ENCODE measurements at regions not wholly inside any gene's neighbourhood (a gene's known extent, or its start where the extent isn't known, plus 50 kb on each side); places are given as distances from the start of the nearest gene placed in this dataset.

DNA sequence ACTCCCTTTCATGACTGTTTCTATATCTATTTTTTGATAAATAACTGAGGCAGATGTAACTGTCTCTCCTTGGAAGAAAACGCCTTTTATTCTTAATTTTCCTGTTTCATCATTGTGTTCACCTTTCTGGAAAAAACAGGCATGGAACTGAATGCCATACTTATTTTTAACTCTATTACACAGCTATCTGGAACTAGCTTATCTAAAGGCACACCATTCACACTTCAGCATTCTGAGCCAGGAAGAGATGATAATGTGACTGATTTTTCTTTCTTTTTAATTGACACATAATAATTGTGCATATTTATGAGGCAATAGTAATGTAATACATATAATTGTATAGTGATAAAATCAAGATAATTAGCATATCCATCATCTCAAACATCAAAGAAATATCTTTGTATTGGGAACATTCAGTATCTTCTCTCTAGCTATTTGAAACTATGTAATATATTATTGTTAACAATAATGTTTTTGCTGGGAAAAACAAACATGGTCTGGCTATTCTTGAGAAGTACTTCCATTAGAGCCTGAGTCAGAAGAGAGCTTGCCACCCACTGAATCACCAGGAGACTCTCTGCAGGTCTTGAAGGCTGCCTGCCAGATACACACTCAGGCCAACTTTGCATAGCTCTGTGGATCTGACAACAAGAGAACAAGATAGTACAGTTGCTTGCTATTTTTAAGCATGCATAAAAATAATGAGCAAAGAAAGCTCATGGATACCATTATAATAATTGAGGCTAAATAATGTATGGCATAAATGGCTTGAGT, 501.0 kb upstream of the EDIL3 start:
- intact Hi-C loops (cut with DNase I), result no loop called here
- no peak overlapping the region for H3K27ac ChIP-seq
- H3K4me3 ChIP-seq, result no peak overlapping the region
- TF ChIP-seq, protein P1, sequence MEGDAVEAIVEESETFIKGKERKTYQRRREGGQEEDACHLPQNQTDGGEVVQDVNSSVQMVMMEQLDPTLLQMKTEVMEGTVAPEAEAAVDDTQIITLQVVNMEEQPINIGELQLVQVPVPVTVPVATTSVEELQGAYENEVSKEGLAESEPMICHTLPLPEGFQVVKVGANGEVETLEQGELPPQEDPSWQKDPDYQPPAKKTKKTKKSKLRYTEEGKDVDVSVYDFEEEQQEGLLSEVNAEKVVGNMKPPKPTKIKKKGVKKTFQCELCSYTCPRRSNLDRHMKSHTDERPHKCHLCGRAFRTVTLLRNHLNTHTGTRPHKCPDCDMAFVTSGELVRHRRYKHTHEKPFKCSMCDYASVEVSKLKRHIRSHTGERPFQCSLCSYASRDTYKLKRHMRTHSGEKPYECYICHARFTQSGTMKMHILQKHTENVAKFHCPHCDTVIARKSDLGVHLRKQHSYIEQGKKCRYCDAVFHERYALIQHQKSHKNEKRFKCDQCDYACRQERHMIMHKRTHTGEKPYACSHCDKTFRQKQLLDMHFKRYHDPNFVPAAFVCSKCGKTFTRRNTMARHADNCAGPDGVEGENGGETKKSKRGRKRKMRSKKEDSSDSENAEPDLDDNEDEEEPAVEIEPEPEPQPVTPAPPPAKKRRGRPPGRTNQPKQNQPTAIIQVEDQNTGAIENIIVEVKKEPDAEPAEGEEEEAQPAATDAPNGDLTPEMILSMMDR (IDR thresholded peaks at IDR 0.05), result no peak
- DNase-seq (no peak), ATAC-seq (no peak)
- H3K36me3 ChIP-seq, result no peaks in the 10 kb centered on the region
- H3K27me3 ChIP-seq (ENCODE audit: low read depth), result no peaks in the 10 kb centered on the region
- no peaks in the 10 kb centered on the region for H3K9me3 ChIP-seq
- H3K4me1 ChIP-seq, result no peaks in the 10 kb centered on the region

DNA sequence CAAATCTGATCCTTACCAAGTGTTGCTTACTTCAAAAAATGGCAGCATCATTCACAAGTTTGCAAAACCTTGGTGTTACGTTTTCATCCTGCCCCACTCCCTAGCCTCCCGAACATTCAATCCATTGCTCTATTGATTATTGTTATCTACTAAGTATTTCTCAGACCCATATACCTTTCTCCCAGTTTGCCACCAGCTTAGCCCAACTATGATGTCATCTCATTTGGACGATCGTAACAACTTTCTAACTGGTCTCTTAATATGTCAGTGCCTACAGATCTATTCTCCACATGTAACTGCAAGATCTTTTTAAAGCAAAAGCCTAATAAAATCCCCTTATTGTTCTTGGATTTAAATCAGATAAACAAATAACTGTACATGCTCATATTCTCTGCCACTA, 497.1 kb upstream of the EDIL3 start:
- TF ChIP-seq, protein P1 (IDR thresholded peaks at IDR 0.05), result no peak
- no peaks in the 10 kb centered on the region for H3K27me3 ChIP-seq (ENCODE audit: low read depth)
- no peaks in the 10 kb centered on the region for H3K36me3 ChIP-seq
- H3K4me3 ChIP-seq, result no peak overlapping the region
- no peak for DNase-seq
- no peaks in the 10 kb centered on the region for H3K9me3 ChIP-seq
- no peak overlapping the region for H3K27ac ChIP-seq
- no peaks in the 10 kb centered on the region for H3K4me1 ChIP-seq
- ATAC-seq, result no peak
- intact Hi-C loops (cut with DNase I), result no loop called here

DNA sequence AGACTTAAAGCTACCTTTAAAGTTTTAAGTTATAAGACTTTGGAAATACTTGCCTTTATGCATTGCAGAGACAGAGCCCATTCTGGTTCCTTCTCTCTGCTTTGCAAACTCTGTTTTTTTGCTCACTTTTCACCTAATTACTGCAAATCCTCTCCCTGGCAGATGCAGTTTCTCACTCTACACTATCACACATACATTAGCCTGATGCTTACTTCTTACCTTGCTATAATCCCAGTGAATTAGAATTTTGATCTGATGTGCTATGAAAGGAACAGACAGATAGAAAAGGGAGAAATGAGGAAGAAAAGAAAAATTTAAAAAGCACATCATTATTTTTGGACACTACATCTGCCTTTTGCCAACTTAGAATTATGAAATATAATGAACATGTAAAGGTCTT, 489.5 kb upstream of the EDIL3 start:
- Histone ChIP-seq H3K4me3 (no peak overlapping the region), H3K27ac (no peak overlapping the region), H3K4me1 (no peaks in the 10 kb centered on the region), H3K27me3 (ENCODE audit: low read depth) (no peaks in the 10 kb centered on the region), H3K9me3 (no peaks in the 10 kb centered on the region), H3K36me3 (no peaks in the 10 kb centered on the region)
- TF ChIP-seq, protein P1 (IDR thresholded peaks at IDR 0.05), result no peak
- DNase-seq (no peak), ATAC-seq (no peak)
- intact Hi-C loops (cut with DNase I), result no loop called here

DNA sequence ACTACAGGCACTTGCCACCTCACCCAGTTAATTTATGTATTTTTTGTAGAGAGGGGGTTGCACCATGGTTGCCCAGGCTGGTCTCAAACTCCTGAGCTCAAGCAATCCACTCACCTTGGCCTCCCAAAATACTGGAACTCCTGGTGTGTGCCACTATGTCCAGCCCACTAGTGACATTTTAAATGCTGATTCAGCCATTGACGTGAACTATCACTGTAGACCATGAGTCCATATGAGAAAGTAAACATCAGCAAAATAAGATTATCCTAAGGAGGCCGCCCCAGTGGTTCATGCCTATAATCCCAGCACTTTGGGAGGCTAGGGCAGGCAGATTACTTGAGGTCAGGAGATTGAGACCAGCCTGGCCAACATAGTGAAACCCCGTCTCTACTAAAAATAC, 488.1 kb upstream of the EDIL3 start:
- Histone ChIP-seq H3K36me3 (no peaks in the 10 kb centered on the region), H3K4me1 (no peaks in the 10 kb centered on the region), H3K4me3 (no peak overlapping the region), H3K9me3 (no peaks in the 10 kb centered on the region), H3K27ac (no peak overlapping the region), H3K27me3 (ENCODE audit: low read depth) (no peaks in the 10 kb centered on the region)
- TF ChIP-seq, protein P1 (IDR thresholded peaks at IDR 0.05), result no peak
- intact Hi-C loops (cut with DNase I), result no loop called here
- no peak for DNase-seq
- no peak for ATAC-seq

DNA sequence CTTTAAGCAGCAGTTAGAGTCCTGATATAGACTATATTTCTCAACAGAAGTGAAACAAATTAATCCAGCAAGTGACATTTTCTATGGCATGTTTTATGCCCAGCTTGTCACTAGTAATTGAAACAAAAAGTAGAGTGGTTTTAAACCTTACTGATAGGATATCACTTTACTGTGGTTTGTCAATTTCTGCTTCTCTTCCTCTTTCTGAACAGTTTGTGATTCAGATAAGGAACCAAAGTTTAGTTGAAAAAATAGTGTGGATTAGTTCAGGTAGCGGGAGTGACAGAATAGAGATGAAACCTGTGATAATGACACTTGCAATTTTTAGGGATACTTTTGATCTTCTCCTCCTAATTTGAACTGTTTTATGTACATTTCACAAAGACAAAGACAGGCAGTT, 485.7 kb upstream of the EDIL3 start:
- Histone ChIP-seq H3K9me3 (no peaks in the 10 kb centered on the region), H3K27me3 (ENCODE audit: low read depth) (no peaks in the 10 kb centered on the region), H3K4me1 (no peaks in the 10 kb centered on the region), H3K27ac (no peak overlapping the region), H3K4me3 (no peak overlapping the region), H3K36me3 (no peaks in the 10 kb centered on the region)
- ATAC-seq (no peak), DNase-seq (no peak)
- TF ChIP-seq, protein P1 (IDR thresholded peaks at IDR 0.05), result no peak
- intact Hi-C loops (cut with DNase I), result no loop called here
